ENCODE measurements at regions not wholly inside any gene's neighbourhood (a gene's known extent, or its start where the extent isn't known, plus 50 kb on each side); places are given as distances from the start of the nearest gene placed in this dataset.
"Not testable (repeated sequence)": the region's sequence is repeated elsewhere in the genome, so short reads cannot be mapped to it uniquely, and the experiment has no call there.

DNA sequence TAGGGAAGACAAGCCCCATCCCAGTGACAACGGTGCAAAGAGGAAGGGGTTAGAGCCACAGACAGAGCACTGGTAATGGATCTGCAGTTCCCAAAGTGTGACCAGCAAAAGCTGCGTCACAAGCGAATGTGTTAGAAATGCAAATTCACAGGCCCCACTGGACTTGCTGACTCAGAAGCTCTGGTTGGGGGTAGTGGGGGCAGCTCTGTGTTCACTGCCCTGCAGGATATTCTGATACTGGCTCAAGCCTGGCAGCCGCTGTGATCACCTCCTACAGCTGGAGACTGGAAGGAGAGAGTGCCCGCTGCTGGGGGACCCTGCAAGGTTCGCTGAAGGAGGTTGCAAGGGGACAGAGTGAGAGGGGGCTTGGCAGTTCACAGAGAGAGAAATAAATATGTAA lies 179.7 kb upstream of the CDH4 start:
- DNase-seq (ENCODE audit: low read depth in 2 of 2) = no peak

- DNase-seq (ENCODE audit: low read depth in 2 of 2) = no peak
Measured at GRCh38 chr20:61073376-61073775, 178.7 kb upstream of the CDH4 start.

DNA sequence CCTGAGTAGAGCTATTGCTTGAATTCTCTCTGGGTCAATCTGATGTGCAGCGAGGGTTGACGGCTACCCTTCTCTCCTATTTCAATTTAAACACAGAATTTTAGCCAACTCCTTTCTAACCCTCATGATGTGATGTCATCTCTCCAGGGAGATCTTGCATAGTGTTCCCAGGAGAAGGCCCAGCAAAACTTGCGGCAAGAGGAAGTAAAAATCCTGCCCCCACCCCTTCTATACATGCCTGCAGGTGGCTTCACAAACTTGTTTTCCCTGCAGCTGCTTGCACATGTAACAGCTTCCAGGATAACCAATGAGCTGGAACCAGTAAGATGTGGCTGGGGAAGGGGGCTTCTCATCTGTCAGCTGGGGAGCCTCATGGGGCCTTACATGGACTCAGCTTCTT lies 169.3 kb upstream of the CDH4 start:
- DNase-seq (ENCODE audit: low read depth in 2 of 2) = no peak

DNA sequence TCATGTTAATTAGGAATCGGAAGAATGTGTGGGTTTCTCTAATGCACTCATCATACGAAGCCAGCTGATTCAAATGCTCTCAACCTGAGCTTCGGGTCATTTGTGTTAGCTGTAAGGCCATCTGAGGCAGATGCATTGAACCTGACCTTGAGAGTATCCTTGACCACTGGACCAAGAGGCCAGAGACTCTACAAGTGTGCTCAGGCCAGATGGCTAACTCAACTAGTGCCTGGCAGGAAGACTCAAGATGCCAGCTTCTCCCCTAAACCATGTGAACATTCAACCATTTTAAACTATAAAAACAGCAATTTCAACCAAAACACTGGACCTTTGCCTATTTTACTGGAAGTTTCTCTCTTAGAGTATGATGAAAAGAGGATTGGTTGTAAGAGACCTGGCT lies 168.6 kb upstream of the CDH4 start:
- DNase-seq (ENCODE audit: low read depth in 2 of 2) = no peak

- DNase-seq (ENCODE audit: low read depth in 2 of 2) = no peak
Measured at GRCh38 chr20:61086031-61086430, 166.0 kb upstream of the CDH4 start.

- DNase-seq (ENCODE audit: low read depth in 2 of 2) = no peak
Measured at GRCh38 chr20:61090541-61090940, 161.5 kb upstream of the CDH4 start.

DNA sequence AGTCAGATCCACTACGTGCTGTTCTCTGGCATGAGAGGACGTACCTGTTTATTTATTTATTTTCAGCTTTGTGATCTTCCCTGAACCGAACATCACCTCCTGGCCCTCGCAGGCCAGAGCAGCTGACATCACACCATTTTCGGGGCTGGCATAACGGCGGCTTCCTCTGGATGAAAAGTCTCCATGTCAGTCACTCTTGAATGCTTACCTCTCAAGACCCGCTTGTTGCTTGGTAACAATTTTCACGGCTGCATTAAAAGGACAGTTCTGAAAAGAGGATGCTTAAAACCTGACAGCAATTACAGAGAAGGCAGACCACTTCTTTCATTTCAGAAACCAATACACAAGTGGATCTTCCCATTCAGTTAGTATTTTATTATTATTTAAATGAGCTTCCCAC lies 159.8 kb upstream of the CDH4 start:
- no peak for DNase-seq (ENCODE audit: low read depth in 2 of 2)

DNA sequence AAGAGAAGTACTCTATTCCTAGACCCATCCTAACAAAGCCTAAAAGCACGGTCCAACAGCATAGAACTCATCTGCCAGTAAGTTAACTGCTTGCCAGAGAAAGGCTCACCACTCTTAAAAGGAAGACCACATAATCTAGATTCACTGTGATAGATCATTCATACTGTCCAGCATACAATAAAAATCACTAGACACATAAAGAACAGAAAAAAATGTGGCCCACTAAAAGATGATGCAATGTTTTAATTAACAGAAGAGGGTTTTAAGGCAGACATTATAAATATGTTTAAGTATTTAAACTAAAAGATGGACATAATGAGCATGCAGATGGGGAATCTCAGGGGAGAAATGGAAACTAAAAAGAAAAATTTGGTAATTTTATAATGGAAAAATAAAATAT lies 157.5 kb upstream of the CDH4 start:
- DNase-seq (ENCODE audit: low read depth in 2 of 2) = no peak

GRCh38 chr20:61096463-61096862 lies 155.6 kb upstream of the CDH4 start:
- no peak for DNase-seq (ENCODE audit: low read depth in 2 of 2)

DNA sequence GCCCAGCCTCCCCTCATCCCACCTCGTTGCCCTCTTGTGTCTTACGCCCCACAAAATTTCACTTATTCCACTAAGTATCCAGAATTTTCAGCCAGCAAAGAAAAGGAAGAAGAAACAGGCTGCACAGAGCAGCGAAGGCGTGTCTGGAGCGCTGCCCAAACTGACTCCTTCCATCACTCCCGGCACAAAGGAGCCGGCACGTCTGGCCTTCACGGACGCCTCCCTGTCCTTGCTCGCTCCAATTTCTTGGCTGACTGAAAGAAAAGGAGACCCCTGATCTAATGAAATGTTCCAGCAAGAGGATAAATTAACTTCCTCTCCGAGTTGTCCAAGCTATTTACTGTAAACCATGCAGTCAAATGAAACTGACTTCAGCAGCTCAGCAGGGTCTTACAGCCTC lies 152.3 kb upstream of the CDH4 start:
- no peak for DNase-seq (ENCODE audit: low read depth in 2 of 2)

- DNase-seq (ENCODE audit: low read depth in 2 of 2) = no peak
Measured at GRCh38 chr20:61100489-61100888, 151.6 kb upstream of the CDH4 start.

DNA sequence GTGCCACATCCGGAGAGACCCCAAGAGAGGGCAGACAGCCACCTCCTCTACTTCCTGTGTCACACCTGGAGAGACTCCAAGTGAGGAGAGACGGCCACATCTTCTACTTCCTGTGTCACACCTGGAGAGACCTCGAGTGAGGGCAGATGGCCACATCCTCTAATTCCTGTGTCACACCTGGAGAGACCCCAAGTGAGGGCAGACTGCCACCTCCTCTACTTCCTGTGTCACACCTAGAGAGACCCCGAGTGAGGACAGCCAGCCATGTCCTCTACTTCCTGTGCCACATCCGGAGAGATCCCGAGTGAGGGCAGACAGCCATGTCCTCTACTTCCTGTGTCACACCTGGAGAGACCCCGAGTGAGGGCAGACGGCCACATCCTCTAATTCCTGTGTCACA lies 150.7 kb upstream of the CDH4 start:
- DNase-seq (ENCODE audit: low read depth in 2 of 2) = not testable (repeated sequence)

GRCh38 chr20:61104232-61104631 lies 147.8 kb upstream of the CDH4 start:
- DNase-seq (ENCODE audit: low read depth in 2 of 2) = no peak

DNA sequence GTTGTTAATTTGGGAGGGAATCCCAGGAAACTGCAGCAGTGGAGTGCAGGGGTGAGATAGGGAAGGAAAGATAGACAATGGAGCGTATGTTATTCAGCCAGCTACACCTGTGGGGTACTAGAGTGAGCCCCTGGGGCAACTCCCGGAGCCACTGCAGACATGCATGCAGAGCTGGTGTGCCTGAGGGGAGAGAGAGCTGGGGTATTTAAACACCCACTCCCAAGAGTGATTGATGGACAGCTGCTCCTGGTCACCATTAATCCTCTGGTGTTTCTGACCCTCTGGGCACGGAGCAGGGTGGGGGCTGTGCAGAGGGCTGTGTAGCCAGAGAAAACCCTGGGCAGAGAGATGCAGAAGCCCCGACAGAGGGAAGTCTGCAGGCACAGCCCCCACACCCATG lies 146.7 kb upstream of the CDH4 start:
- no peak for DNase-seq (ENCODE audit: low read depth in 2 of 2)

DNA sequence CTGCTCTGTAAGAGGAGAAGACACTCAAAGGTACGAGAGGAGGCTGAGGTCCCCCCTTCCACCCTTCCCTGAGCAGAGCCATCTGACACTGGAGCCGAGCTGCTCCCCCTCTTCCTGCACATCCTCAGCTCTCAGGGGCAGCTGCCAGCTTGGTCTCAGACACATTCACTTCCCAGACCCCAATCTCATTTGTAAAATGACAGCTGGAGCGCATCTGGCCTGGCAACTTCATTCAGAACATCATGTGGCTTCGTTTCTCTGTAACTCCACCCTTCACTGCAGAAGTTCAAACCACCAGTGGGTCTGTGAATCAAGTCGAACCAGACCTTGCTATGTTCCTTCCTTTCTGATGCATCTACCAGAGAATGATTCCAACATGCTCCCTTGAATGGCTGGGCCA lies 145.6 kb upstream of the CDH4 start:
- no peak for DNase-seq (ENCODE audit: low read depth in 2 of 2)

GRCh38 chr20:61109221-61109805 lies 142.7 kb upstream of the CDH4 start:
- DNase-seq (ENCODE audit: low read depth in 2 of 2) = no peak

DNA sequence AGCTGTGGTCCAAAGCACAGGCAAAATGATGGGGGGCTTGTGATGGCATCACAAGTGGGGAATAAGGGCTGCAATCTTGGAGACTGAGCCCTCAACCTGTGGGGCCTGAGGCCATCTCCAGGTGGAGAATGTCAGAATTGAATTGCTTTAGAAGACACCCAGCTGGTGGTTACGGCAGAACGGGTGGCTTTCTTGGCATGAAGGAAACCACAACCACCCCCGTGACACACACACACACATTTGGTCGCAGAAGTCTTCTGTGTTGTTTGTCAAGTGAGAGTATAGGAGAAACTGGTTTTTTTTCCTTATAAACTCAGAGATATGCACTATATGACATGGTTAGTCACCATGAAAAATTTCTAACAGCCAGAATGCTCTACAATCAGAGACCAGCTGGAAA lies 139.5 kb upstream of the CDH4 start:
- no peak for DNase-seq (ENCODE audit: low read depth in 2 of 2)

DNA sequence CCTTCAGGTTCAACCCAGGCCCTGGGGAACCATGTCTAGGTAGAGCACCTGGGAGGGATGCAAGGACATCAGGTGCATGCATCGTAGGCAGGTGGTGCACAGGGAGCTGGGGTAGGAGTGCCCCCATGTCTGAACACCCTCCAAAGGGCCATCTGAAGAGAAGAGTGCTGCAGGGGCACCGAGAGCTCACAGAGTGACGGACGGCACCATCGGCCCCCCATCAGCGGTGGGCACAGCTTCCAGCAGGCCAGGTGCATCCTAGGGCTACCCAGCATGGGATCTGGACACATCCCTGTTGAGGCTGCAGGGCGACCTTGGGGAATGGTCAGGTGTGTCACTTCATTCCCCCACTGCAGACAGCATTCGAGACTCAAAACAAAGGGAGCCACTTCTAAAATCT lies 138.3 kb upstream of the CDH4 start:
- DNase-seq (ENCODE audit: low read depth in 2 of 2) = no peak

GRCh38 chr20:61114493-61115175 lies 137.4 kb upstream of the CDH4 start:
- DNase-seq (ENCODE audit: low read depth in 2 of 2) = no peak

- no peak for DNase-seq (ENCODE audit: low read depth in 2 of 2)
Measured at GRCh38 chr20:61115364-61116065, 136.5 kb upstream of the CDH4 start.

DNA sequence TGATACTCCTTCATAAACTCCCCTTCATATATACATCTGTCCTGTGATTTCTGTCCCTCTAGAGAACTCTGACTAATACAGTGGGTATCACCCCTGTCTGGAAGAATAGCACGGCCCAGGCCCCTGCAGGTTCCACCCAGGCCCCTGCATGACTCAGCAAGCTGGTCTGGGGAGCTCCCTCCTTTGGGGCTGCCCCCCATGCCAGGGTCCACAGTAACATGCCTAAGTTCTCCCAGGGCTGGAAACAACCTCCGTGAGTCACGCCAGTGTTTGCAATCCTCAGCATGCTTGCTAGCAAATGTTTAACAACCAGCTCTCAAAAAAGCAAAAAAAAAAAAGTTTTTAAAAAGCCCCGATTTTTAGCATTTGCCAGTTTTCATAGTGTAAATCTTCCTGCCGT lies 134.3 kb upstream of the CDH4 start:
- no peak for DNase-seq (ENCODE audit: low read depth in 2 of 2)

DNA sequence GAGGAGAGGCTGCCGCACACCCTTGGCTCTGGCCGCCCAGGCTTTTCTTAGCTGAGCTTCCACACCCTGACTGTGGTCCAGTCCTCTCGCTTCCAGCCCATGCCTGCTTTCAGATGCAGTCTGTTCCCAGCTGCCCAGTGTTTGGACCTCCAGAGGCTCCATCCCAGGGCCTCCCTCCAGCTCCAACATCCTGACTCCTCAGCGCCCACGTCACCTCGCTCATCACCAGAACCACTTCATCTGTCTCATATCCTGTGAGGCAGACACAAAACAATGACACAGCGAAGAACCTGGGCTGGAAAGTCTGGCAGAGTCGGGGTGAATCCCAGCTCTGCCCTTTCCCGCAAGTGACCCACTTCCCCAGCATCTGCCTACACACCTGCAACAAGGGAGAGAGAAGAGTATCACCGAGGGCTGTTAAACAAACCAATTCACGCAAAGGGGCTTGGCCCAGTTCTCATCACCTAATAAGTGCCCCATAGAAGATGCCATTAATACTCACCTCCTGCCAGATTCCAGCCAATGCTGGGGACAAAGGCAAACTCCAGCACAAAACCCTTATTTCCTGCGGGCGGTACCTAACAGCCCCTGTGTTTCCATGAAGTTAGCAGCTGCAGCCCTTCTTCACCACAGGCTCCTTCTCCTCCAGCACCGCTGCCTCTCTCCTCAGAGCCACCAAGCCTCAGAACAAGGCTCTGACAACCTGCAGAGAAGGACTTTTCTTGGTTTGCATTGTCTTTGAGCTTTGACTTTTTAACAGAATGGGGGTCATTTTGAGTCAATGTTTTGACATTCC lies 133.4 kb upstream of the CDH4 start:
- no peak for DNase-seq (ENCODE audit: low read depth in 2 of 2)

DNA sequence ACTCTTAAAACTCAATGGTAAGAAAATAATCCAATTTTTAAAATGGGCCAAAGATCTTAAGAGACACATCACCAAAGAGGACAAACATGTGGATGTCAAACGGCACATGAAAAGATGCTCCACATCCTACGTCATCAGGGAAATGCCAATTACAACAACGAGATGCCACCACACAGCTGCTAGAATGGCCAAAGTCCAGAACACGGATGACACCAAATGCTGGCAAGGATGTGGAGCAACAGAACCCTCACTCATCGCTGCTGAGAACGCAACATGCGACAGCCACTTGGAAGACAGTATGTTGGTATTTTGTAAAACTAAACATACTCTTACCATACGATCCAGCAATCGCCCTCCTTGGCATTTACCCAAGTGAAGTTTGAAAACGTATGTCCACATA lies 132.8 kb upstream of the CDH4 start:
- DNase-seq (ENCODE audit: low read depth in 2 of 2) = no peak
